RWPE1 (cell line): ENCODE measurements at regions not wholly inside any gene's neighbourhood (a gene's known extent, or its start where the extent isn't known, plus 50 kb on each side); places are given as distances from the start of the nearest gene placed in this dataset.

Source experiments
- CTCF ChIA-PET: fragments of 350-600 bp; sonication (Branson Sonifier 250); formaldehyde crosslinking; extraction: SDS; loops from one replicate; lab custom pipeline; 2021; lab: Yijun Ruan, JAX
- POLR2A ChIA-PET: fragments of 400-600 bp; formaldehyde crosslinking; extraction: SDS; loops from one replicate; lab custom pipeline; 2020; ENCODE audit warnings: antibody characterized with exemption; ENCODE audit not compliant: low non-redundant PET; lab: Yijun Ruan, JAX
- DNase-seq: peaks from one replicate; pipeline ENCODE4 v3.0.0; 2012; ENCODE audit warnings: low spot score
- H3K27ac ChIP-seq: fragments of 450-650 bp; 2 replicates; pipeline ENCODE4 v1.5.1; 2017
- CTCF ChIP-seq: fragments of 450-650 bp; conservative IDR thresholded peaks from 2 replicates; pipeline ENCODE4 v1.5.1; 2017; ENCODE audit warnings: low read depth, mild to moderate bottlenecking

GRCh38 chr18:78522507-78522906 lies 457.1 kb upstream of the SALL3 start:
- no peak for DNase-seq
- CTCF ChIA-PET, result interaction anchor here (0.5 kb wide), 1 partner anchor 99 kb away, joined by 5 read pairs; no protein-coding TSS in a partner anchor
- TF ChIP-seq CTCF, result no peak
- POLR2A ChIA-PET, result no interaction called here
- H3K27ac ChIP-seq, result no peak overlapping the region

GRCh38 chr18:78523850-78524249 lies 455.8 kb upstream of the SALL3 start:
- no peak for DNase-seq
- no peak overlapping the region for H3K27ac ChIP-seq
- ChIA-PET POLR2A (no interaction called here), CTCF (no interaction called here)
- no peak for TF ChIP-seq CTCF

GRCh38 chr18:78525366-78526111 lies 454.1 kb upstream of the SALL3 start:
- no peak for DNase-seq
- ChIA-PET POLR2A (no interaction called here), CTCF (interaction anchor here (0.6 kb wide), 1 partner anchor 277 kb away, joined by 3 read pairs; no protein-coding TSS in a partner anchor)
- no peak overlapping the region for H3K27ac ChIP-seq
- TF ChIP-seq CTCF, result no peak

GRCh38 chr18:78526275-78526674 lies 453.3 kb upstream of the SALL3 start:
- no peak for DNase-seq
- no peak for TF ChIP-seq CTCF
- POLR2A ChIA-PET, result no interaction called here
- H3K27ac ChIP-seq, result no peak overlapping the region
- CTCF ChIA-PET, result interaction anchor here (0.6 kb wide), 1 partner anchor 277 kb away, joined by 3 read pairs; no protein-coding TSS in a partner anchor

GRCh38 chr18:78526923-78527711 lies 452.5 kb upstream of the SALL3 start:
- H3K27ac ChIP-seq, result no peak overlapping the region
- no peak for TF ChIP-seq CTCF
- ChIA-PET POLR2A (no interaction called here), CTCF (no interaction called here)
- DNase-seq, result no peak

- POLR2A ChIA-PET, result no interaction called here
- no peak for DNase-seq
- TF ChIP-seq CTCF, result no peak
- CTCF ChIA-PET, result no interaction called here
- H3K27ac ChIP-seq, result no peak overlapping the region
Observed at GRCh38 chr18:78527984-78528383, 451.6 kb upstream of the SALL3 start.
